IMR-90 (cell line): ENCODE measurements at regions not wholly inside any gene's neighbourhood (a gene's known extent, or its start where the extent isn't known, plus 50 kb on each side); places are given as distances from the start of the nearest gene placed in this dataset.

Experiments
- ATAC-seq: fragments of 200-7000 bp; cut with Tn5 transposase; 2 replicates; pipeline ENCODE4 v1.9.1; 2020; ENCODE audit warnings: low read depth, mild to moderate bottlenecking, moderate library complexity
- BruUV-seq: library from RNA; stranded (reverse); fragments of 400-500 nt; replicated peaks from 2 replicates; lab custom pipeline; 2021; lab: Mats Ljungman, UMichigan
- CTCF ChIA-PET: fragments of 300-600 bp; formaldehyde crosslinking; extraction: SDS; loops from one replicate; lab custom pipeline; 2021; ENCODE audit warnings: antibody characterized with exemption; lab: Yijun Ruan, JAX
- POLR2A ChIA-PET: fragments of 300-600 bp; sonication (Branson Sonifier 250); formaldehyde crosslinking; loops from one replicate; lab custom pipeline; 2022; ENCODE audit warnings: antibody characterized with exemption; ENCODE audit not compliant: unreplicated experiment; lab: Charles Lee
- DNase-seq: peaks from one replicate; pipeline ENCODE4 v3.0.0; 2013
- H2AFZ ChIP-seq: replicated peaks from 2 replicates; pipeline ENCODE3; 2013; ENCODE audit warnings: low read length, mild to moderate bottlenecking; ENCODE audit not compliant: poor library complexity
- H2AK5ac ChIP-seq: 2 replicates; pipeline ENCODE4 v1.6.1; 2013; ENCODE audit warnings: low read depth, low read length, inconsistent platforms
- H2AK9ac ChIP-seq: replicated peaks from 2 replicates; pipeline ENCODE3; 2013; ENCODE audit warnings: mild to moderate bottlenecking, low read depth, low read length, moderate library complexity; ENCODE audit not compliant: poor library complexity
- H2BK120ac ChIP-seq: 2 replicates; pipeline ENCODE4 v1.6.1; 2013; ENCODE audit warnings: low read depth, low read length, inconsistent platforms
- H2BK15ac ChIP-seq: 3 replicates; pipeline ENCODE4 v1.6.1; 2013; ENCODE audit warnings: low read depth, low read length, inconsistent platforms
- H2BK20ac ChIP-seq: 2 replicates; pipeline ENCODE4 v1.6.1; 2013; ENCODE audit warnings: low read depth, mild to moderate bottlenecking, inconsistent platforms, low read length, moderate library complexity
- H2BK5ac ChIP-seq: 2 replicates; pipeline ENCODE4 v1.6.1; 2013; ENCODE audit warnings: mild to moderate bottlenecking, low read depth, low read length, inconsistent platforms; ENCODE audit not compliant: poor library complexity, severe bottlenecking
- H3K14ac ChIP-seq: replicated peaks from 2 replicates; pipeline ENCODE4 v1.6.1; 2013; ENCODE audit warnings: low read depth, low read length, inconsistent platforms
- H3K18ac ChIP-seq: 2 replicates; pipeline ENCODE4 v1.6.1; 2013; ENCODE audit warnings: low read depth, low read length, control low read depth
- H3K23ac ChIP-seq: 2 replicates; pipeline ENCODE4 v1.6.1; 2013; ENCODE audit warnings: low read depth, low read length, inconsistent platforms
- H3K27ac ChIP-seq: 2 replicates; pipeline ENCODE4 v1.5.1; 2013; ENCODE audit warnings: mild to moderate bottlenecking, control low read depth, low read length; ENCODE audit not compliant: insufficient read depth
- H3K27me3 ChIP-seq: 2 replicates; pipeline ENCODE4 v1.6.1; 2013; ENCODE audit warnings: low read length; ENCODE audit not compliant: control insufficient read depth, insufficient read depth
- H3K36me3 ChIP-seq: 2 replicates; pipeline ENCODE4 v1.6.1; 2013; ENCODE audit warnings: low read length, mixed read lengths; ENCODE audit not compliant: control insufficient read depth, insufficient read depth
- H3K4ac ChIP-seq: 2 replicates; pipeline ENCODE4 v1.6.1; 2013; ENCODE audit warnings: low read depth, low read length, inconsistent platforms
- H3K4me1 ChIP-seq: 2 replicates; pipeline ENCODE4 v1.6.1; 2013; ENCODE audit warnings: low read length, mixed read lengths; ENCODE audit not compliant: control insufficient read depth, insufficient read depth
- H3K4me2 ChIP-seq: 2 replicates; pipeline ENCODE4 v1.6.1; 2013; ENCODE audit warnings: low read depth, mild to moderate bottlenecking, control low read depth, low read length, moderate library complexity
- H3K4me3 ChIP-seq: 2 replicates; pipeline ENCODE4 v1.5.1; 2013; ENCODE audit warnings: low read depth, mild to moderate bottlenecking, control low read depth, low read length, moderate library complexity; ENCODE audit not compliant: insufficient read depth
- H3K56ac ChIP-seq: 2 replicates; pipeline ENCODE4 v1.6.1; 2013; ENCODE audit warnings: low read length, inconsistent platforms; ENCODE audit not compliant: insufficient read depth; ENCODE audit errors: extremely low read depth
- H3K79me1 ChIP-seq, 2 experiments: 2 replicates each; pipeline ENCODE4 v1.6.1; 2013; ENCODE audit warnings: low read length in 2 of 2, inconsistent platforms in 1 of 2, low read depth in 1 of 2
- H3K9ac ChIP-seq: 2 replicates; pipeline ENCODE4 v1.6.1; 2013; ENCODE audit warnings: low read depth, low read length, control low read depth
- H3K9me1 ChIP-seq: 2 replicates; pipeline ENCODE4 v1.6.1; 2013; ENCODE audit warnings: low read length, inconsistent platforms; ENCODE audit not compliant: insufficient read depth
- H3K9me3 ChIP-seq: 2 replicates; pipeline ENCODE4 v1.6.1; 2013; ENCODE audit warnings: low read length; ENCODE audit not compliant: control insufficient read depth, insufficient read depth
- H4K20me1 ChIP-seq: 2 replicates; pipeline ENCODE4 v1.6.1; 2013; ENCODE audit warnings: low read length, inconsistent platforms; ENCODE audit not compliant: insufficient read depth
- H4K5ac ChIP-seq: 2 replicates; pipeline ENCODE4 v1.6.1; 2013; ENCODE audit warnings: mild to moderate bottlenecking, low read depth, low read length, control low read depth
- H4K8ac ChIP-seq, 2 experiments: 2 replicates each; pipeline ENCODE4 v1.6.1; 2013; ENCODE audit warnings: low read depth in 2 of 2, low read length in 2 of 2, control low read depth in 1 of 2, inconsistent platforms in 1 of 2
- H4K91ac ChIP-seq: 2 replicates; pipeline ENCODE4 v1.6.1; 2013; ENCODE audit warnings: low read depth, low read length, inconsistent platforms; ENCODE audit not compliant: insufficient read depth
- BHLHE40 ChIP-seq: fragments of 150-350 bp; IDR thresholded peaks from 2 replicates; pipeline ENCODE4 v1.6.1; 2016; ENCODE audit warnings: mild to moderate bottlenecking, low read depth, low read length
- CEBPB ChIP-seq: IDR thresholded peaks from 2 replicates; pipeline ENCODE4 v1.6.1; 2012; ENCODE audit warnings: low read depth, low read length, improper control_type of control experiment
- CHD1 ChIP-seq: IDR thresholded peaks from 2 replicates; pipeline ENCODE4 v1.6.1; 2012; ENCODE audit warnings: low read depth, low read length, improper control_type of control experiment
- CTCF ChIP-seq: conservative IDR thresholded peaks from 2 replicates; pipeline ENCODE4 v1.5.1; 2012; ENCODE audit warnings: mild to moderate bottlenecking, low read depth, low read length, improper control_type of control experiment
- MAFK ChIP-seq: IDR thresholded peaks from 2 replicates; pipeline ENCODE4 v1.6.1; 2012; ENCODE audit warnings: low read depth, low read length, improper control_type of control experiment
- MAZ ChIP-seq: IDR thresholded peaks from 2 replicates; pipeline ENCODE4 v1.6.1; 2012; ENCODE audit warnings: low read depth, mild to moderate bottlenecking, low read length, improper control_type of control experiment, moderate library complexity, borderline replicate concordance
- MXI1 ChIP-seq: IDR thresholded peaks from 2 replicates; pipeline ENCODE4 v1.6.1; 2012; ENCODE audit warnings: low read depth, mild to moderate bottlenecking, low read length, moderate library complexity, borderline replicate concordance
- NFE2L2 ChIP-seq: fragments of 150-350 bp; IDR thresholded peaks from 2 replicates; pipeline ENCODE4 v1.6.1; 2016; ENCODE audit warnings: low read depth, mild to moderate bottlenecking, low read length
- POLR2A ChIP-seq: IDR thresholded peaks from 2 replicates; pipeline ENCODE4 v1.6.1; 2012; ENCODE audit warnings: mild to moderate bottlenecking, low read depth, low read length
- RAD21 ChIP-seq: IDR thresholded peaks from 2 replicates; pipeline ENCODE4 v1.6.1; 2012; ENCODE audit warnings: low read length, improper control_type of control experiment
- RCOR1 ChIP-seq: IDR thresholded peaks from 2 replicates; pipeline ENCODE4 v1.6.1; 2012; ENCODE audit warnings: mild to moderate bottlenecking, low read length, improper control_type of control experiment; ENCODE audit not compliant: insufficient replicate concordance
- RFX5 ChIP-seq: IDR thresholded peaks from 2 replicates; pipeline ENCODE4 v1.8.0; 2012; ENCODE audit warnings: low read depth, mild to moderate bottlenecking, low read length, moderate library complexity
- SMC3 ChIP-seq: fragments of 150-350 bp; IDR thresholded peaks from 2 replicates; pipeline ENCODE4 v1.6.1; 2016; ENCODE audit warnings: low read depth, mild to moderate bottlenecking, antibody characterized with exemption, low read length, moderate library complexity
- USF2 ChIP-seq: fragments of 150-350 bp; IDR thresholded peaks from 2 replicates; pipeline ENCODE4 v1.6.1; 2017; ENCODE audit warnings: mild to moderate bottlenecking, antibody characterized with exemption, low read length, low read depth
- WGBS, 2 experiments: methylation state at CpG; one replicate each; pipeline versions ENCODE4 v1.1.5 to v1.1.7; 2013; ENCODE audit warnings: missing lambda C conversion rate in 2 of 2; ENCODE audit not compliant: insufficient read length in 1 of 2; ENCODE audit errors: extremely low coverage in 2 of 2; 5-methylcytosine and 5-hydroxymethylcytosine counted together
- dilution Hi-C: fragments of 300-500 bp; cut with HindIII; formaldehyde crosslinking; loops from one replicate; pipeline ENCODE4 v1.14.3; 2018; ENCODE audit warnings: low sequenced_read_pairs; ENCODE audit not compliant: unreplicated experiment
- in situ Hi-C: fragments of 300-500 bp; cut with MboI; formaldehyde crosslinking; loops from 3 replicates; pipeline ENCODE4 v1.14.3; 2019; ENCODE audit warnings: low sequenced_read_pairs, inconsistent platforms, mixed read lengths
- intact Hi-C: fragments of 100-400 bp; cut with micrococcal nuclease; formaldehyde crosslinking; loops from 2 replicates; pipeline ENCODE4 v1.10.0; 2022

GRCh38 chr22:34567367-34567766 is 498.6 kb upstream of the ISX start:
- Histone ChIP-seq H4K20me1 (no peaks in the 10 kb centered on the region), H3K4me1 (no peaks in the 10 kb centered on the region), H3K4me3 (no peak overlapping the region), H2BK5ac (no peak overlapping the region), H3K18ac (no peak overlapping the region), H3K4me2 (no peak overlapping the region), H3K56ac (no peak overlapping the region), H2AK5ac (no peak overlapping the region), H3K9ac (no peak overlapping the region), H2BK15ac (no peak overlapping the region), H2AFZ (no peak overlapping the region), H2BK120ac (no peak overlapping the region), H3K14ac (no peak overlapping the region), H3K27me3 (no peaks in the 10 kb centered on the region), H4K91ac (no peak overlapping the region), H3K4ac (no peak overlapping the region), H3K27ac (no peak overlapping the region), H4K5ac (no peak overlapping the region), H4K8ac (no peak overlapping the region), H3K9me3 (peaks cover 10% of the 10 kb centered on the region; the same call in 1 of the 2 replicates), H2BK20ac (no peak overlapping the region), H3K23ac (no peak overlapping the region), H3K9me1 (no peaks in the 10 kb centered on the region), H2AK9ac (no peak overlapping the region), H3K36me3 (no peaks in the 10 kb centered on the region), H3K79me1 (no peaks in the 10 kb centered on the region)
- TF ChIP-seq CTCF (no peak), CEBPB (no peak), POLR2A (no peak), RCOR1 (no peak), RAD21 (no peak), BHLHE40 (no peak), NFE2L2 (no peak), USF2 (no peak), SMC3 (no peak), MAFK (no peak), MAZ (no peak), CHD1 (no peak), MXI1 (no peak), RFX5 (no peak)
- 23% methylated on average over 2 of the region's 4 CpGs; no CpG with 5 or more reads in 1 of the 2 experiments for WGBS, 2 experiments
- BruUV-seq: no TSS peak
- intact Hi-C loops: no loop called here
- POLR2A ChIA-PET: no interaction called here
- DNase-seq (no peak), ATAC-seq (no peak)
- dilution Hi-C loops: no loop called here
- CTCF ChIA-PET: no interaction called here
- in situ Hi-C loops: no loop called here
